22Rv1 (cell line): ENCODE measurements at regions not wholly inside any gene's neighbourhood (a gene's known extent, or its start where the extent isn't known, plus 50 kb on each side); places are given as distances from the start of the nearest gene placed in this dataset.

Experiments
- CTCF ChIP-seq: fragments of 450-650 bp; IDR thresholded peaks from 2 replicates; pipeline ENCODE4 v1.5.1; 2017; ENCODE audit warnings: mild to moderate bottlenecking
- ZFX ChIP-seq: fragments of 450-650 bp; IDR thresholded peaks from 2 replicates; pipeline ENCODE4 v1.6.1; 2017; ENCODE audit warnings: antibody characterized with exemption, borderline replicate concordance

- TF ChIP-seq CTCF (no peak), ZFX (no peak)
Measured at GRCh38 chr2:106010818-106011355, 183.2 kb downstream of the UXS1 start.
